ENCODE measurements at regions not wholly inside any gene's neighbourhood (a gene's known extent, or its start where the extent isn't known, plus 50 kb on each side); places are given as distances from the start of the nearest gene placed in this dataset.

DNA sequence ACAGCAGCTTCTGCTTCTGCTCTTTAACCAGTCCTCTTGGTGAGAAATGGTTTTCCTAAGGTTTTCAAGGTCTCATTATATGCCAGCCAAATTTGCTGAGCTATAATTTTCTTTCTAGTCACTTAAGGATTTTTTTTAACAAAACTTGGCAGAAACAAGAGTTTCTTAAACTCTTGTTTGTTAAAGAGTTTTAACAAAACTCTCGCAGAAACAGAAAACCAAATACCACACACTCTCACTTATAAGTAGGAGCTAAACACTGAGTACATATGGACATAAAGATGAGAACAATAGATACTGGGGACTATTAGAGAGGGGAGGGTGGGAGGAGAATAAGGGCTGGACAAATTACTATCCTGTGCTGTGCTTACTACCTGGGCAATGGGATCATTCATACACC is 908.3 kb downstream of the TUSC7 start:
- TF ChIP-seq, protein P1, sequence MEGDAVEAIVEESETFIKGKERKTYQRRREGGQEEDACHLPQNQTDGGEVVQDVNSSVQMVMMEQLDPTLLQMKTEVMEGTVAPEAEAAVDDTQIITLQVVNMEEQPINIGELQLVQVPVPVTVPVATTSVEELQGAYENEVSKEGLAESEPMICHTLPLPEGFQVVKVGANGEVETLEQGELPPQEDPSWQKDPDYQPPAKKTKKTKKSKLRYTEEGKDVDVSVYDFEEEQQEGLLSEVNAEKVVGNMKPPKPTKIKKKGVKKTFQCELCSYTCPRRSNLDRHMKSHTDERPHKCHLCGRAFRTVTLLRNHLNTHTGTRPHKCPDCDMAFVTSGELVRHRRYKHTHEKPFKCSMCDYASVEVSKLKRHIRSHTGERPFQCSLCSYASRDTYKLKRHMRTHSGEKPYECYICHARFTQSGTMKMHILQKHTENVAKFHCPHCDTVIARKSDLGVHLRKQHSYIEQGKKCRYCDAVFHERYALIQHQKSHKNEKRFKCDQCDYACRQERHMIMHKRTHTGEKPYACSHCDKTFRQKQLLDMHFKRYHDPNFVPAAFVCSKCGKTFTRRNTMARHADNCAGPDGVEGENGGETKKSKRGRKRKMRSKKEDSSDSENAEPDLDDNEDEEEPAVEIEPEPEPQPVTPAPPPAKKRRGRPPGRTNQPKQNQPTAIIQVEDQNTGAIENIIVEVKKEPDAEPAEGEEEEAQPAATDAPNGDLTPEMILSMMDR (IDR thresholded peaks at IDR 0.05 in 8 of 11, conservative IDR thresholded peaks at IDR 0.05 in 3 of 11), result no peak
- TF ChIP-seq POLR2AphosphoS5 (IDR thresholded peaks at IDR 0.05), result no peak

Data from spleen (tissue), 7 donors.